GM12878 (cell line): ENCODE measurements at regions not wholly inside any gene's neighbourhood (a gene's known extent, or its start where the extent isn't known, plus 50 kb on each side); places are given as distances from the start of the nearest gene placed in this dataset.

Experiments used
- ATAC-seq: fragments of 200-7000 bp; cut with Tn5 transposase; 3 replicates; pipeline ENCODE4 v1.9.1; 2020; ENCODE audit warnings: mild to moderate bottlenecking, moderate library complexity
- BruUV-seq: library from RNA; stranded (reverse); fragments of 400-500 nt; replicated peaks from 2 replicates; lab custom pipeline; 2021; lab: Mats Ljungman, UMichigan
- CTCF ChIA-PET: fragments of 300-600 bp; sonication (Branson Sonifier 250); formaldehyde crosslinking; extraction: SDS; loops from one replicate; lab custom pipeline; 2021; ENCODE audit warnings: inconsistent platforms; lab: Yijun Ruan, JAX
- POLR2A ChIA-PET: fragments of 350-600 bp; formaldehyde crosslinking; extraction: SDS; loops from one replicate; lab custom pipeline; 2021; ENCODE audit warnings: inconsistent platforms; lab: Charles Lee
- RAD21 ChIA-PET: fragments of 300-600 bp; sonication (Branson Sonifier 250); formaldehyde crosslinking; loops from one replicate; lab custom pipeline; 2023; ENCODE audit warnings: antibody characterized with exemption; ENCODE audit not compliant: unreplicated experiment; lab: Charles Lee
- SMC1A ChIA-PET: fragments of 300-600 bp; sonication (Branson Sonifier 250); formaldehyde crosslinking; loops from one replicate; lab custom pipeline; 2023; ENCODE audit not compliant: unreplicated experiment, uncharacterized antibody; lab: Charles Lee
- DNase-seq: peaks from one replicate; pipeline ENCODE4 v3.0.0-alpha.2; 2011; ENCODE audit warnings: low read depth, low spot score
- FAIRE-seq: peaks from 3 replicates; lab custom pipeline; 2011; peaks lifted over from hg19 to GRCh38; lab: Jason Lieb, UNC
- H2AFZ ChIP-seq: 2 replicates; pipeline ENCODE4 v1.6.0; 2011; ENCODE audit warnings: low read depth, low read length, control low read depth; ENCODE audit not compliant: control insufficient read depth
- H3K27ac ChIP-seq: 2 replicates; pipeline ENCODE4 v1.5.1; 2011; ENCODE audit warnings: control low read depth; ENCODE audit not compliant: control insufficient read depth, insufficient read depth
- H3K27me3 ChIP-seq, 2 experiments: replicated peaks in 1 of 2; 2 replicates each; pipeline versions ENCODE4 v1.6.0 to v1.6.1; 2011; ENCODE audit warnings: low read length in 1 of 2; ENCODE audit not compliant: control insufficient read depth in 2 of 2, insufficient read depth in 2 of 2
- H3K36me3 ChIP-seq, 2 experiments: 2 replicates each; pipeline ENCODE4 v1.5.1; 2011; ENCODE audit warnings: low read length in 1 of 2; ENCODE audit not compliant: control insufficient read depth in 2 of 2, insufficient read depth in 2 of 2
- H3K4me1 ChIP-seq: 2 replicates; pipeline ENCODE4 v1.6.1; 2011; ENCODE audit warnings: mild to moderate bottlenecking, low read length, moderate library complexity, mixed read lengths; ENCODE audit not compliant: control insufficient read depth, insufficient read depth
- H3K4me2 ChIP-seq: 2 replicates; pipeline ENCODE4 v1.6.0; 2011; ENCODE audit warnings: control low read depth; ENCODE audit not compliant: control insufficient read depth, insufficient read depth
- H3K4me3 ChIP-seq: fragments of 200-600 bp; sonication (generic); 2 replicates; pipeline ENCODE4 v1.5.1; 2016
- H3K79me2 ChIP-seq: 2 replicates; pipeline ENCODE4 v1.6.0; 2011; ENCODE audit warnings: low read length; ENCODE audit not compliant: control insufficient read depth, insufficient read depth
- H3K9ac ChIP-seq: 2 replicates; pipeline ENCODE4 v1.8.0; 2011; ENCODE audit warnings: low read length, control low read depth, mixed read lengths; ENCODE audit not compliant: control insufficient read depth, insufficient read depth
- H3K9me3 ChIP-seq: replicated peaks from 3 replicates; pipeline ENCODE4 v1.5.1; 2011; ENCODE audit warnings: mild to moderate bottlenecking, low read length; ENCODE audit not compliant: control insufficient read depth, insufficient read depth
- H4K20me1 ChIP-seq: 2 replicates; pipeline ENCODE4 v1.6.0; 2011; ENCODE audit not compliant: control insufficient read depth, insufficient read depth
- BCL11A ChIP-seq: IDR thresholded peaks from 2 replicates; pipeline ENCODE4 v1.6.1; 2011; ENCODE audit warnings: low read depth, low read length
- CHD1 ChIP-seq: IDR thresholded peaks from 2 replicates; pipeline ENCODE4 v1.6.1; 2012; ENCODE audit warnings: low read depth, low read length, improper control_type of control experiment
- EED ChIP-seq: sonication (generic); IDR thresholded peaks from 2 replicates; pipeline ENCODE4 v1.6.1; 2016; ENCODE audit warnings: antibody characterized with exemption, low read depth
- EGR1 ChIP-seq, 2 experiments: IDR thresholded peaks; 1 replicate in 1 of 2; 2 replicates in 1 of 2; pipeline ENCODE4 v1.6.1; 2011 to 2012; ENCODE audit warnings: low read depth in 2 of 2, low read length in 2 of 2, borderline replicate concordance in 1 of 2, mild to moderate bottlenecking in 1 of 2, moderate library complexity in 1 of 2
- EZH2 ChIP-seq: IDR thresholded peaks from 2 replicates; pipeline ENCODE4 v1.6.1; 2012; ENCODE audit warnings: low read depth, mild to moderate bottlenecking, control low read depth, inconsistent platforms, low read length, borderline replicate concordance; ENCODE audit not compliant: control insufficient read depth
- HDAC6 ChIP-seq: fragments of 200-600 bp; sonication (generic); IDR thresholded peaks from one replicate; pipeline ENCODE4 v1.8.0; 2017; ENCODE audit warnings: antibody characterized with exemption; ENCODE audit not compliant: unreplicated experiment
- HDGF ChIP-seq: fragments of 450-650 bp; IDR thresholded peaks from 2 replicates; pipeline ENCODE4 v1.6.1; 2016; ENCODE audit warnings: antibody characterized with exemption
- POLR2AphosphoS2 ChIP-seq: IDR thresholded peaks from 2 replicates; pipeline ENCODE4 v1.6.1; 2011; ENCODE audit warnings: low read depth, mild to moderate bottlenecking, low read length, improper control_type of control experiment, moderate library complexity
- RFX5 ChIP-seq: IDR thresholded peaks from 2 replicates; pipeline ENCODE4 v1.6.1; 2011; ENCODE audit warnings: low read depth, low read length, improper control_type of control experiment
- SIX5 ChIP-seq: IDR thresholded peaks from 2 replicates; pipeline ENCODE4 v1.6.1; 2011; ENCODE audit warnings: mild to moderate bottlenecking, low read depth, low read length, moderate library complexity; ENCODE audit not compliant: severe bottlenecking
- SMARCA5 ChIP-seq: fragments of 450-650 bp; IDR thresholded peaks from 2 replicates; pipeline ENCODE4 v1.6.1; 2017; ENCODE audit warnings: mild to moderate bottlenecking
- STAT1 ChIP-seq: fragments of 450-650 bp; conservative IDR thresholded peaks from 2 replicates; pipeline ENCODE4 v1.6.1; 2014; ENCODE audit warnings: antibody characterized with exemption, mild to moderate bottlenecking
- TARDBP ChIP-seq: IDR thresholded peaks from 2 replicates; pipeline ENCODE4 v1.6.1; 2016; ENCODE audit warnings: borderline replicate concordance
- WGBS: methylation state at CpG from one replicate; pipeline ENCODE4 v1.1.6; 2016; ENCODE audit warnings: low lambda C conversion rate; ENCODE audit not compliant: insufficient replicate concordance, insufficient coverage; ENCODE audit errors: missing lambda C conversion rate; 5-methylcytosine and 5-hydroxymethylcytosine counted together
- in situ Hi-C: fragments of 300-500 bp; cut with MboI; formaldehyde crosslinking; loops from 9 replicates; pipeline ENCODE4 v1.14.3; 2018; ENCODE audit warnings: mixed read lengths
- intact Hi-C: fragments of 100-400 bp; cut with micrococcal nuclease; formaldehyde crosslinking; loops from one replicate; pipeline ENCODE4 v1.14.2; 2022; ENCODE audit not compliant: unreplicated experiment
- TF ChIP-seq, protein P1 (sequence below): fragments of 150-350 bp; IDR thresholded peaks from 2 replicates; pipeline ENCODE4 v1.6.1; 2014; ENCODE audit warnings: mild to moderate bottlenecking, low read depth, low read length
- TF ChIP-seq, protein P2 (sequence below): fragments of 450-650 bp; IDR thresholded peaks from 2 replicates; pipeline ENCODE4 v1.6.1; 2017; ENCODE audit warnings: low read depth, mild to moderate bottlenecking, moderate library complexity
- TF ChIP-seq, protein P3 (sequence below): fragments of 450-650 bp; IDR thresholded peaks from 2 replicates; pipeline ENCODE4 v1.6.1; 2017; ENCODE audit warnings: antibody characterized with exemption, mild to moderate bottlenecking, moderate library complexity
- TF ChIP-seq, protein P4 (sequence below): fragments of 450-650 bp; IDR thresholded peaks from 2 replicates; pipeline ENCODE4 v1.6.1; 2017; ENCODE audit warnings: mild to moderate bottlenecking, low read depth, inconsistent platforms; ENCODE audit not compliant: poor library complexity, severe bottlenecking
- TF ChIP-seq, protein P5 (sequence below): IDR thresholded peaks from 2 replicates; pipeline ENCODE4 v1.6.1; 2012; ENCODE audit warnings: low read depth, low read length, improper control_type of control experiment

DNA sequence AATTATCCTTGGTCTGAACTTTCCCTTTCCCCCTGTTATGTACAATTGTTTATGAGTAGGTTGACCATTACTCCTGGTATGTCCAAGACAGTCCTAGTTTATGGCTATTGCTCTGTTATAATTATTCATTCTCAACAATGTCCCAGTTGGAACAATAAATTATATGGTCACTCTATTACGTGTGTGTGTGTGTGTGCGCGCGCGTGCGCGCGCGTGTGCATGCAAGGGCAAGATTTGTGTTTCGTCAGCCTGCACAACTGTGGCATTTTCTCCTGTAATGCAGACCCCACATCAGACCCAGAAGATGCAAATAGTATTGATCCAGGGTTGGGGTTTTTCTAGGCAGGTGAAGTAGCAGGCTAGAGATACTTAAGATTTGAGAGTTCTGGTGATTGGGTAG lies 88.4 kb downstream of the ESM1 start:
- WGBS, result 91% methylated on average over 10 of the region's 10 CpGs
- peaks cover 4% of the 10 kb centered on the region; the same call in 1 of the 2 replicates for H4K20me1 ChIP-seq
- FAIRE-seq (no peak), ATAC-seq (no peak), DNase-seq (no peak)
- ChIA-PET POLR2A (no interaction called here), RAD21 (no interaction called here), CTCF (no interaction called here), SMC1A (no interaction called here)
- no TSS peak for BruUV-seq
- peaks cover 0 to 16% of the 10 kb centered on the region in 2 experiments; a peak in 1 of 4 replicates for H3K27me3 ChIP-seq
- H3K36me3 ChIP-seq, result no peaks in the 10 kb centered on the region
- H3K4me2 ChIP-seq, result no peak overlapping the region
- no peak overlapping the region for H3K4me3 ChIP-seq
- H2AFZ ChIP-seq, result no peak overlapping the region
- in situ Hi-C loops (no loop called here), intact Hi-C loops (no loop called here)
- no peaks in the 10 kb centered on the region for H3K4me1 ChIP-seq
- H3K9ac ChIP-seq, result no peak overlapping the region
- H3K27ac ChIP-seq, result no peak overlapping the region
- H3K9me3 ChIP-seq, result no peaks in the 10 kb centered on the region; the same call in 2 of the 3 replicates
- H3K79me2 ChIP-seq, result no peaks in the 10 kb centered on the region
- TF ChIP-seq EGR1 (IDR thresholded peaks at IDR 0.05; ENCODE audit: borderline replicate concordance in 1 of 2, low read depth in 2 of 2, low read length in 2 of 2) (no peak), RFX5 (no peak), HDGF (no peak), EZH2 (no peak), SMARCA5 (no peak), STAT1 (no peak), SIX5 (no peak), EED (no peak), CHD1 (no peak), POLR2AphosphoS2 (no peak), HDAC6 (no peak), BCL11A (no peak), TARDBP (no peak)
- TF ChIP-seq, protein P1, sequence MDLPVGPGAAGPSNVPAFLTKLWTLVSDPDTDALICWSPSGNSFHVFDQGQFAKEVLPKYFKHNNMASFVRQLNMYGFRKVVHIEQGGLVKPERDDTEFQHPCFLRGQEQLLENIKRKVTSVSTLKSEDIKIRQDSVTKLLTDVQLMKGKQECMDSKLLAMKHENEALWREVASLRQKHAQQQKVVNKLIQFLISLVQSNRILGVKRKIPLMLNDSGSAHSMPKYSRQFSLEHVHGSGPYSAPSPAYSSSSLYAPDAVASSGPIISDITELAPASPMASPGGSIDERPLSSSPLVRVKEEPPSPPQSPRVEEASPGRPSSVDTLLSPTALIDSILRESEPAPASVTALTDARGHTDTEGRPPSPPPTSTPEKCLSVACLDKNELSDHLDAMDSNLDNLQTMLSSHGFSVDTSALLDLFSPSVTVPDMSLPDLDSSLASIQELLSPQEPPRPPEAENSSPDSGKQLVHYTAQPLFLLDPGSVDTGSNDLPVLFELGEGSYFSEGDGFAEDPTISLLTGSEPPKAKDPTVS, result no peak
- TF ChIP-seq, protein P2, sequence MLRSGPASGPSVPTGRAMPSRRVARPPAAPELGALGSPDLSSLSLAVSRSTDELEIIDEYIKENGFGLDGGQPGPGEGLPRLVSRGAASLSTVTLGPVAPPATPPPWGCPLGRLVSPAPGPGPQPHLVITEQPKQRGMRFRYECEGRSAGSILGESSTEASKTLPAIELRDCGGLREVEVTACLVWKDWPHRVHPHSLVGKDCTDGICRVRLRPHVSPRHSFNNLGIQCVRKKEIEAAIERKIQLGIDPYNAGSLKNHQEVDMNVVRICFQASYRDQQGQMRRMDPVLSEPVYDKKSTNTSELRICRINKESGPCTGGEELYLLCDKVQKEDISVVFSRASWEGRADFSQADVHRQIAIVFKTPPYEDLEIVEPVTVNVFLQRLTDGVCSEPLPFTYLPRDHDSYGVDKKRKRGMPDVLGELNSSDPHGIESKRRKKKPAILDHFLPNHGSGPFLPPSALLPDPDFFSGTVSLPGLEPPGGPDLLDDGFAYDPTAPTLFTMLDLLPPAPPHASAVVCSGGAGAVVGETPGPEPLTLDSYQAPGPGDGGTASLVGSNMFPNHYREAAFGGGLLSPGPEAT, result no peak
- TF ChIP-seq, protein P3, sequence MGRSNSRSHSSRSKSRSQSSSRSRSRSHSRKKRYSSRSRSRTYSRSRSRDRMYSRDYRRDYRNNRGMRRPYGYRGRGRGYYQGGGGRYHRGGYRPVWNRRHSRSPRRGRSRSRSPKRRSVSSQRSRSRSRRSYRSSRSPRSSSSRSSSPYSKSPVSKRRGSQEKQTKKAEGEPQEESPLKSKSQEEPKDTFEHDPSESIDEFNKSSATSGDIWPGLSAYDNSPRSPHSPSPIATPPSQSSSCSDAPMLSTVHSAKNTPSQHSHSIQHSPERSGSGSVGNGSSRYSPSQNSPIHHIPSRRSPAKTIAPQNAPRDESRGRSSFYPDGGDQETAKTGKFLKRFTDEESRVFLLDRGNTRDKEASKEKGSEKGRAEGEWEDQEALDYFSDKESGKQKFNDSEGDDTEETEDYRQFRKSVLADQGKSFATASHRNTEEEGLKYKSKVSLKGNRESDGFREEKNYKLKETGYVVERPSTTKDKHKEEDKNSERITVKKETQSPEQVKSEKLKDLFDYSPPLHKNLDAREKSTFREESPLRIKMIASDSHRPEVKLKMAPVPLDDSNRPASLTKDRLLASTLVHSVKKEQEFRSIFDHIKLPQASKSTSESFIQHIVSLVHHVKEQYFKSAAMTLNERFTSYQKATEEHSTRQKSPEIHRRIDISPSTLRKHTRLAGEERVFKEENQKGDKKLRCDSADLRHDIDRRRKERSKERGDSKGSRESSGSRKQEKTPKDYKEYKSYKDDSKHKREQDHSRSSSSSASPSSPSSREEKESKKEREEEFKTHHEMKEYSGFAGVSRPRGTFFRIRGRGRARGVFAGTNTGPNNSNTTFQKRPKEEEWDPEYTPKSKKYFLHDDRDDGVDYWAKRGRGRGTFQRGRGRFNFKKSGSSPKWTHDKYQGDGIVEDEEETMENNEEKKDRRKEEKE, result no peak
- TF ChIP-seq, protein P4, sequence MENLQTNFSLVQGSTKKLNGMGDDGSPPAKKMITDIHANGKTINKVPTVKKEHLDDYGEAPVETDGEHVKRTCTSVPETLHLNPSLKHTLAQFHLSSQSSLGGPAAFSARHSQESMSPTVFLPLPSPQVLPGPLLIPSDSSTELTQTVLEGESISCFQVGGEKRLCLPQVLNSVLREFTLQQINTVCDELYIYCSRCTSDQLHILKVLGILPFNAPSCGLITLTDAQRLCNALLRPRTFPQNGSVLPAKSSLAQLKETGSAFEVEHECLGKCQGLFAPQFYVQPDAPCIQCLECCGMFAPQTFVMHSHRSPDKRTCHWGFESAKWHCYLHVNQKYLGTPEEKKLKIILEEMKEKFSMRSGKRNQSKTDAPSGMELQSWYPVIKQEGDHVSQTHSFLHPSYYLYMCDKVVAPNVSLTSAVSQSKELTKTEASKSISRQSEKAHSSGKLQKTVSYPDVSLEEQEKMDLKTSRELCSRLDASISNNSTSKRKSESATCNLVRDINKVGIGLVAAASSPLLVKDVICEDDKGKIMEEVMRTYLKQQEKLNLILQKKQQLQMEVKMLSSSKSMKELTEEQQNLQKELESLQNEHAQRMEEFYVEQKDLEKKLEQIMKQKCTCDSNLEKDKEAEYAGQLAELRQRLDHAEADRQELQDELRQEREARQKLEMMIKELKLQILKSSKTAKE, result no peak
- TF ChIP-seq, protein P5, sequence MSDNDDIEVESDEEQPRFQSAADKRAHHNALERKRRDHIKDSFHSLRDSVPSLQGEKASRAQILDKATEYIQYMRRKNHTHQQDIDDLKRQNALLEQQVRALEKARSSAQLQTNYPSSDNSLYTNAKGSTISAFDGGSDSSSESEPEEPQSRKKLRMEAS, result no peak
